Gastrocnemius medialis (tissue), 4 donors: ENCODE measurements at regions not wholly inside any gene's neighbourhood (a gene's known extent, or its start where the extent isn't known, plus 50 kb on each side); places are given as distances from the start of the nearest gene placed in this dataset.

Experiments
- POLR2A ChIP-seq, 2 donors: fragments of 450-650 bp; IDR thresholded peaks; one replicate each; pipeline ENCODE4 v1.6.1; 2017; ENCODE audit warnings: antibody characterized with exemption in 2 of 2, mild to moderate bottlenecking in 2 of 2, moderate library complexity in 2 of 2
- TF ChIP-seq, protein P1 (sequence below), 5 experiments: fragments of 450-650 bp in 3 of 5; fragments of 200-600 bp in 2 of 5; sonication (generic) in 2 of 5; IDR thresholded peaks in 4 of 5; conservative IDR thresholded peaks in 1 of 5; 1 replicate in 4 of 5; 2 replicates in 1 of 5; pipeline ENCODE4 v1.5.1; 2016 to 2019; ENCODE audit warnings: antibody characterized with exemption in 5 of 5, mild to moderate bottlenecking in 3 of 5, moderate library complexity in 3 of 5

GRCh38 chrX:115970718-115971117, 199.8 kb upstream of the AGTR2 start:
- TF ChIP-seq POLR2A (IDR thresholded peaks at IDR 0.05), result no peak
- TF ChIP-seq, protein P1, sequence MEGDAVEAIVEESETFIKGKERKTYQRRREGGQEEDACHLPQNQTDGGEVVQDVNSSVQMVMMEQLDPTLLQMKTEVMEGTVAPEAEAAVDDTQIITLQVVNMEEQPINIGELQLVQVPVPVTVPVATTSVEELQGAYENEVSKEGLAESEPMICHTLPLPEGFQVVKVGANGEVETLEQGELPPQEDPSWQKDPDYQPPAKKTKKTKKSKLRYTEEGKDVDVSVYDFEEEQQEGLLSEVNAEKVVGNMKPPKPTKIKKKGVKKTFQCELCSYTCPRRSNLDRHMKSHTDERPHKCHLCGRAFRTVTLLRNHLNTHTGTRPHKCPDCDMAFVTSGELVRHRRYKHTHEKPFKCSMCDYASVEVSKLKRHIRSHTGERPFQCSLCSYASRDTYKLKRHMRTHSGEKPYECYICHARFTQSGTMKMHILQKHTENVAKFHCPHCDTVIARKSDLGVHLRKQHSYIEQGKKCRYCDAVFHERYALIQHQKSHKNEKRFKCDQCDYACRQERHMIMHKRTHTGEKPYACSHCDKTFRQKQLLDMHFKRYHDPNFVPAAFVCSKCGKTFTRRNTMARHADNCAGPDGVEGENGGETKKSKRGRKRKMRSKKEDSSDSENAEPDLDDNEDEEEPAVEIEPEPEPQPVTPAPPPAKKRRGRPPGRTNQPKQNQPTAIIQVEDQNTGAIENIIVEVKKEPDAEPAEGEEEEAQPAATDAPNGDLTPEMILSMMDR (IDR thresholded peaks at IDR 0.05 in 4 of 5, conservative IDR thresholded peaks at IDR 0.05 in 1 of 5), result no peak
